ENCODE measurements at regions not wholly inside any gene's neighbourhood (a gene's known extent, or its start where the extent isn't known, plus 50 kb on each side); places are given as distances from the start of the nearest gene placed in this dataset.

- Histone ChIP-seq H3K27me3 (peaks cover 0 to 14% (median 0%) of the 10 kb centered on the region in 4 donors), H3K4me1 (peaks cover 0 to 8% (median 3%) of the 10 kb centered on the region in 4 donors), H3K4me3 (no peak overlapping the region), H3K36me3 (no peaks in the 10 kb centered on the region), H3K27ac (replicated peaks in 1 of 4) (no peak overlapping the region), H3K9me3 (no peaks in the 10 kb centered on the region)
- TF ChIP-seq POLR2AphosphoS5 (IDR thresholded peaks at IDR 0.05): no peak
- no peak for TF ChIP-seq CTCF (IDR thresholded peaks at IDR 0.05)
- no peak for TF ChIP-seq POLR2A (IDR thresholded peaks at IDR 0.05; ENCODE audit: low read depth)
- no peak for TF ChIP-seq EP300 (IDR thresholded peaks at IDR 0.05)
- intact Hi-C loops (cut with DNase I): no loop called here
- WGBS: 92% methylated on average over 8 of the region's 11 CpGs
- DNase-seq (ENCODE audit: extremely low spot score): no peak
Observed at GRCh38 chr10:133008736-133009135, 66.4 kb upstream of the CFAP46 start.

GRCh38 chr10:133008196-133008595, 65.8 kb upstream of the CFAP46 start:
- no peak for DNase-seq (ENCODE audit: extremely low spot score)
- intact Hi-C loops (cut with DNase I): no loop called here
- Histone ChIP-seq H3K27me3 (peaks cover 0 to 11% (median 0%) of the 10 kb centered on the region in 4 donors), H3K9me3 (no peaks in the 10 kb centered on the region), H3K36me3 (no peaks in the 10 kb centered on the region), H3K4me1 (peaks cover 0 to 8% (median 3%) of the 10 kb centered on the region in 4 donors), H3K27ac (replicated peaks in 1 of 4) (no peak overlapping the region), H3K4me3 (no peak overlapping the region)
- WGBS: 82% methylated on average over 18 of the region's 23 CpGs
- TF ChIP-seq EP300 (IDR thresholded peaks at IDR 0.05): no peak
- TF ChIP-seq POLR2AphosphoS5 (IDR thresholded peaks at IDR 0.05): no peak
- no peak for TF ChIP-seq CTCF (IDR thresholded peaks at IDR 0.05)
- TF ChIP-seq POLR2A (IDR thresholded peaks at IDR 0.05; ENCODE audit: low read depth): no peak

GRCh38 chr10:133007360-133007858, 65.0 kb upstream of the CFAP46 start:
- DNase-seq (ENCODE audit: extremely low spot score): no peak
- no peak overlapping the region for H3K27ac ChIP-seq (replicated peaks in 1 of 4)
- WGBS: 89% methylated on average over 10 of the region's 12 CpGs
- TF ChIP-seq POLR2AphosphoS5 (IDR thresholded peaks at IDR 0.05): no peak
- no peak for TF ChIP-seq CTCF (IDR thresholded peaks at IDR 0.05)
- no peak for TF ChIP-seq POLR2A (IDR thresholded peaks at IDR 0.05; ENCODE audit: low read depth)
- TF ChIP-seq EP300 (IDR thresholded peaks at IDR 0.05): no peak
- H3K9me3 ChIP-seq: no peaks in the 10 kb centered on the region
- no peaks in the 10 kb centered on the region for H3K36me3 ChIP-seq
- intact Hi-C loops (cut with DNase I): no loop called here
- H3K27me3 ChIP-seq: peaks cover 0 to 19% (median 0%) of the 10 kb centered on the region in 4 donors
- H3K4me1 ChIP-seq: peaks cover 0 to 8% (median 3%) of the 10 kb centered on the region in 4 donors
- no peak overlapping the region for H3K4me3 ChIP-seq

GRCh38 chr10:133006806-133007205, 64.4 kb upstream of the CFAP46 start:
- Histone ChIP-seq H3K27me3 (peaks cover 0 to 25% (median 0%) of the 10 kb centered on the region in 4 donors), H3K4me1 (peaks cover 0 to 8% (median 3%) of the 10 kb centered on the region in 4 donors), H3K27ac (replicated peaks in 1 of 4) (no peak overlapping the region), H3K9me3 (no peaks in the 10 kb centered on the region), H3K36me3 (no peaks in the 10 kb centered on the region), H3K4me3 (no peak overlapping the region)
- intact Hi-C loops (cut with DNase I): no loop called here
- DNase-seq (ENCODE audit: extremely low spot score): no peak
- TF ChIP-seq POLR2AphosphoS5 (IDR thresholded peaks at IDR 0.05) (no peak), EP300 (IDR thresholded peaks at IDR 0.05) (no peak)
- WGBS: 89% methylated on average over 18 of the region's 18 CpGs

GRCh38 chr10:133006202-133006601, 63.8 kb upstream of the CFAP46 start:
- DNase-seq (ENCODE audit: extremely low spot score): no peak
- WGBS: 88% methylated on average over 4 of the region's 10 CpGs
- TF ChIP-seq POLR2A (IDR thresholded peaks at IDR 0.05; ENCODE audit: low read depth): no peak
- TF ChIP-seq CTCF (IDR thresholded peaks at IDR 0.05): no peak
- TF ChIP-seq EP300 (IDR thresholded peaks at IDR 0.05): no peak
- Histone ChIP-seq H3K27me3 (peaks cover 0 to 27% (median 0%) of the 10 kb centered on the region in 4 donors), H3K9me3 (no peaks in the 10 kb centered on the region), H3K4me1 (peaks cover 0 to 8% (median 3%) of the 10 kb centered on the region in 4 donors), H3K27ac (replicated peaks in 1 of 4) (no peak overlapping the region), H3K4me3 (no peak overlapping the region), H3K36me3 (no peaks in the 10 kb centered on the region)
- intact Hi-C loops (cut with DNase I): no loop called here

Data from esophagus muscularis mucosa (tissue), 4 donors.